MM.1S (cell line): ENCODE measurements at regions not wholly inside any gene's neighbourhood (a gene's known extent, or its start where the extent isn't known, plus 50 kb on each side); places are given as distances from the start of the nearest gene placed in this dataset.

Experiments used
- EZH2 ChIP-seq: fragments of 300-600 bp; sonication (generic); optimal IDR thresholded peaks from 2 replicates; pipeline ENCODE3; 2017; ENCODE audit warnings: low read depth, mild to moderate bottlenecking, antibody characterized with exemption, low read length, mixed read lengths
- TF ChIP-seq, protein P1 (sequence below): fragments of 300-600 bp; sonication (generic); IDR thresholded peaks from 2 replicates; pipeline ENCODE4 v1.5.1; 2016; ENCODE audit warnings: antibody characterized with exemption, low read length, mixed read lengths

- TF ChIP-seq, protein P1, sequence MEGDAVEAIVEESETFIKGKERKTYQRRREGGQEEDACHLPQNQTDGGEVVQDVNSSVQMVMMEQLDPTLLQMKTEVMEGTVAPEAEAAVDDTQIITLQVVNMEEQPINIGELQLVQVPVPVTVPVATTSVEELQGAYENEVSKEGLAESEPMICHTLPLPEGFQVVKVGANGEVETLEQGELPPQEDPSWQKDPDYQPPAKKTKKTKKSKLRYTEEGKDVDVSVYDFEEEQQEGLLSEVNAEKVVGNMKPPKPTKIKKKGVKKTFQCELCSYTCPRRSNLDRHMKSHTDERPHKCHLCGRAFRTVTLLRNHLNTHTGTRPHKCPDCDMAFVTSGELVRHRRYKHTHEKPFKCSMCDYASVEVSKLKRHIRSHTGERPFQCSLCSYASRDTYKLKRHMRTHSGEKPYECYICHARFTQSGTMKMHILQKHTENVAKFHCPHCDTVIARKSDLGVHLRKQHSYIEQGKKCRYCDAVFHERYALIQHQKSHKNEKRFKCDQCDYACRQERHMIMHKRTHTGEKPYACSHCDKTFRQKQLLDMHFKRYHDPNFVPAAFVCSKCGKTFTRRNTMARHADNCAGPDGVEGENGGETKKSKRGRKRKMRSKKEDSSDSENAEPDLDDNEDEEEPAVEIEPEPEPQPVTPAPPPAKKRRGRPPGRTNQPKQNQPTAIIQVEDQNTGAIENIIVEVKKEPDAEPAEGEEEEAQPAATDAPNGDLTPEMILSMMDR = no peak
- TF ChIP-seq EZH2 = no peak
These were observed 360.4 kb upstream of the NR5A2 start for GRCh38 chr1:199667089-199667488.
